ENCODE measurements at regions not wholly inside any gene's neighbourhood (a gene's known extent, or its start where the extent isn't known, plus 50 kb on each side); places are given as distances from the start of the nearest gene placed in this dataset.

GRCh38 chr12:92414170-92415070, 268.8 kb upstream of the BTG1 start:
- Mint-ChIP-seq H3K27ac (ENCODE audit: unreplicated experiment) (no peak overlapping the region), H3K4me3 (ENCODE audit: unreplicated experiment) (no peak overlapping the region), H3K4me1 (ENCODE audit: unreplicated experiment) (peaks cover 14% of the 10 kb centered on the region), H3K36me3 (ENCODE audit: low read depth, unreplicated experiment) (no peaks in the 10 kb centered on the region), H3K9me3 (ENCODE audit: unreplicated experiment) (no peaks in the 10 kb centered on the region), H3K27me3 (ENCODE audit: unreplicated experiment) (no peaks in the 10 kb centered on the region)
- no peak for DNase-seq (ENCODE audit: low spot score)
- TF ChIP-seq, protein P1, sequence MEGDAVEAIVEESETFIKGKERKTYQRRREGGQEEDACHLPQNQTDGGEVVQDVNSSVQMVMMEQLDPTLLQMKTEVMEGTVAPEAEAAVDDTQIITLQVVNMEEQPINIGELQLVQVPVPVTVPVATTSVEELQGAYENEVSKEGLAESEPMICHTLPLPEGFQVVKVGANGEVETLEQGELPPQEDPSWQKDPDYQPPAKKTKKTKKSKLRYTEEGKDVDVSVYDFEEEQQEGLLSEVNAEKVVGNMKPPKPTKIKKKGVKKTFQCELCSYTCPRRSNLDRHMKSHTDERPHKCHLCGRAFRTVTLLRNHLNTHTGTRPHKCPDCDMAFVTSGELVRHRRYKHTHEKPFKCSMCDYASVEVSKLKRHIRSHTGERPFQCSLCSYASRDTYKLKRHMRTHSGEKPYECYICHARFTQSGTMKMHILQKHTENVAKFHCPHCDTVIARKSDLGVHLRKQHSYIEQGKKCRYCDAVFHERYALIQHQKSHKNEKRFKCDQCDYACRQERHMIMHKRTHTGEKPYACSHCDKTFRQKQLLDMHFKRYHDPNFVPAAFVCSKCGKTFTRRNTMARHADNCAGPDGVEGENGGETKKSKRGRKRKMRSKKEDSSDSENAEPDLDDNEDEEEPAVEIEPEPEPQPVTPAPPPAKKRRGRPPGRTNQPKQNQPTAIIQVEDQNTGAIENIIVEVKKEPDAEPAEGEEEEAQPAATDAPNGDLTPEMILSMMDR (IDR thresholded peaks at IDR 0.05; ENCODE audit: unreplicated experiment) = no peak

GRCh38 chr12:92413286-92413685, 267.6 kb upstream of the BTG1 start:
- H3K4me3 Mint-ChIP-seq (ENCODE audit: unreplicated experiment) = no peak overlapping the region
- no peak overlapping the region for H3K27ac Mint-ChIP-seq (ENCODE audit: unreplicated experiment)
- H3K27me3 Mint-ChIP-seq (ENCODE audit: unreplicated experiment) = no peaks in the 10 kb centered on the region
- H3K9me3 Mint-ChIP-seq (ENCODE audit: unreplicated experiment) = no peaks in the 10 kb centered on the region
- H3K4me1 Mint-ChIP-seq (ENCODE audit: unreplicated experiment) = peaks cover 14% of the 10 kb centered on the region
- DNase-seq (ENCODE audit: low spot score) = no peak
- TF ChIP-seq, protein P1 (IDR thresholded peaks at IDR 0.05; ENCODE audit: unreplicated experiment) = no peak
- H3K36me3 Mint-ChIP-seq (ENCODE audit: low read depth, unreplicated experiment) = no peaks in the 10 kb centered on the region

DNA sequence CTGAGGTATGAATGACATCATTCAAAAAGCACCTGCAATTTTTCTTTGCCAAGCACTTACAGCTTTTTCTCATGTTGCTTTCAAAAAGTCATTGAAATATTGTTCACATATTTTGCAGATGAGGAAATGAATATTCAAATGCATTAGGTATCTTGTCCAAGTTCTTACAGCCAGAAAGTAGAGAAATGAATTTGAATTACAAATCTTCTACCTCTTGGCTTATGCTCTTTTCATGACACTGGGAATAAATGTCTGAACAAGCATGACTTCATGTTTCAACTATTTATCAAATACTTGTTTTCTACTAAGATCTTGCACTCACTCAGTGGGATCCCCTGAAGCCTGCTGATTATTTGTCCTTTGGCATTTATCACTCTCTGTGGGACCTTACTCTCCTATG, 267.2 kb upstream of the BTG1 start:
- TF ChIP-seq, protein P1 (IDR thresholded peaks at IDR 0.05; ENCODE audit: unreplicated experiment) = no peak
- no peak for DNase-seq (ENCODE audit: low spot score)
- Mint-ChIP-seq H3K4me3 (ENCODE audit: unreplicated experiment) (no peak overlapping the region), H3K27ac (ENCODE audit: unreplicated experiment) (no peak overlapping the region), H3K4me1 (ENCODE audit: unreplicated experiment) (peaks cover 14% of the 10 kb centered on the region), H3K36me3 (ENCODE audit: low read depth, unreplicated experiment) (no peaks in the 10 kb centered on the region), H3K27me3 (ENCODE audit: unreplicated experiment) (no peaks in the 10 kb centered on the region), H3K9me3 (ENCODE audit: unreplicated experiment) (no peaks in the 10 kb centered on the region)

DNA sequence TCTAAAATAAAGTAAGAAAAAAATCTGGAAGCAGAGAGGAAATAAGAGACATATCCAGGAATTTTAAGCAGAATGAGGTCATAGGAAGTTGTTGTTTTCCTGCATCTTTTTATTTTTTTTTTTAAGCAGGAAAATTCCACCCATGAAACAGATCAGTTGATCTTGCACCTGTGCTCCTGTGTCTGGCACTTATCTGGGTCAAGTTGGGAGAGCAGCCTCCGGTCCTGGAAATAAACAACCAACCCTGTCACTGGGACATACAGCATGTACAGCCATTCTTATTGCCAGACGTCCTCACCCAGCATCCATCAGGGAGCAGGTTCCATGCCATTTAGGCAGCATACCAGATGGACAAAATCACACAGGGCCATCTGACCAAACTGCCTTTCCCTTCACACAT, 266.0 kb upstream of the BTG1 start:
- Mint-ChIP-seq H3K9me3 (ENCODE audit: unreplicated experiment) (no peaks in the 10 kb centered on the region), H3K4me1 (ENCODE audit: unreplicated experiment) (peaks cover 14% of the 10 kb centered on the region), H3K4me3 (ENCODE audit: unreplicated experiment) (no peak overlapping the region), H3K36me3 (ENCODE audit: low read depth, unreplicated experiment) (no peaks in the 10 kb centered on the region), H3K27ac (ENCODE audit: unreplicated experiment) (peak overlapping the region; percentile 42), H3K27me3 (ENCODE audit: unreplicated experiment) (no peaks in the 10 kb centered on the region)
- TF ChIP-seq, protein P1 (IDR thresholded peaks at IDR 0.05; ENCODE audit: unreplicated experiment) = no peak
- DNase-seq (ENCODE audit: low spot score) = no peak
